Mesothelial cell of epicardium (in vitro differentiated cells): ENCODE measurements at regions not wholly inside any gene's neighbourhood (a gene's known extent, or its start where the extent isn't known, plus 50 kb on each side); places are given as distances from the start of the nearest gene placed in this dataset.

ENCODE experiments used
- DNase-seq, 2 experiments: peaks; one replicate each; pipeline ENCODE4 v3.0.0; 2021; ENCODE audit warnings: low spot score in 2 of 2; ENCODE audit not compliant: unreplicated experiment in 2 of 2
- H3K27ac Mint-ChIP-seq: 2 replicates; pipeline ENCODE4 v1.8.0; 2021; ENCODE audit warnings: mixed read lengths
- H3K27me3 Mint-ChIP-seq: 2 replicates; pipeline ENCODE4 v1.8.0; 2021; ENCODE audit warnings: low read depth, mixed read lengths
- H3K36me3 Mint-ChIP-seq: 2 replicates; pipeline ENCODE4 v1.8.0; 2021; ENCODE audit warnings: mixed read lengths
- H3K4me1 Mint-ChIP-seq: 2 replicates; pipeline ENCODE4 v1.8.0; 2021; ENCODE audit warnings: mixed read lengths
- H3K4me3 Mint-ChIP-seq: 2 replicates; pipeline ENCODE4 v1.8.0; 2021; ENCODE audit warnings: mild to moderate bottlenecking, moderate library complexity, mixed read lengths
- H3K9me3 Mint-ChIP-seq: 2 replicates; pipeline ENCODE4 v1.8.0; 2021; ENCODE audit warnings: mixed read lengths
- CTCF ChIP-seq: fragments of 200-600 bp; sonication (generic); IDR thresholded peaks from one replicate; pipeline ENCODE4 v1.5.0; 2021; ENCODE audit warnings: antibody characterized with exemption; ENCODE audit not compliant: unreplicated experiment

GRCh38 chr6:112480553-112480952 lies 133.4 kb downstream of the RFPL4B start:
- H3K27me3 Mint-ChIP-seq = no peaks in the 10 kb centered on the region
- no peak for DNase-seq
- H3K4me3 Mint-ChIP-seq = no peak overlapping the region
- H3K4me1 Mint-ChIP-seq = peaks cover 23% of the 10 kb centered on the region
- no peak overlapping the region for H3K27ac Mint-ChIP-seq
- TF ChIP-seq CTCF = no peak
- H3K36me3 Mint-ChIP-seq = no peaks in the 10 kb centered on the region
- peaks cover 4% of the 10 kb centered on the region for H3K9me3 Mint-ChIP-seq

GRCh38 chr6:112481211-112481610 lies 134.1 kb downstream of the RFPL4B start:
- Mint-ChIP-seq H3K36me3 (no peaks in the 10 kb centered on the region), H3K9me3 (peaks cover 4% of the 10 kb centered on the region), H3K4me3 (no peak overlapping the region), H3K27me3 (no peaks in the 10 kb centered on the region), H3K4me1 (peaks cover 18% of the 10 kb centered on the region), H3K27ac (no peak overlapping the region)
- TF ChIP-seq CTCF = no peak
- no peak for DNase-seq

- H3K9me3 Mint-ChIP-seq = peaks cover 4% of the 10 kb centered on the region
- H3K27me3 Mint-ChIP-seq = no peaks in the 10 kb centered on the region
- peaks cover 20% of the 10 kb centered on the region for H3K4me1 Mint-ChIP-seq
- no peak overlapping the region for H3K4me3 Mint-ChIP-seq
- DNase-seq = no peak
- no peaks in the 10 kb centered on the region for H3K36me3 Mint-ChIP-seq
- TF ChIP-seq CTCF = no peak
- no peak overlapping the region for H3K27ac Mint-ChIP-seq
Observed at GRCh38 chr6:112482373-112482772, 135.2 kb downstream of the RFPL4B start.

GRCh38 chr6:112485120-112485826 lies 138.1 kb downstream of the RFPL4B start:
- peaks cover 3% of the 10 kb centered on the region for H3K9me3 Mint-ChIP-seq
- H3K27me3 Mint-ChIP-seq = no peaks in the 10 kb centered on the region
- no peaks in the 10 kb centered on the region for H3K36me3 Mint-ChIP-seq
- no peak overlapping the region for H3K4me3 Mint-ChIP-seq
- H3K27ac Mint-ChIP-seq = peak overlapping the region; percentile 13
- TF ChIP-seq CTCF = no peak
- peaks cover 19% of the 10 kb centered on the region for H3K4me1 Mint-ChIP-seq
- no peak for DNase-seq

DNA sequence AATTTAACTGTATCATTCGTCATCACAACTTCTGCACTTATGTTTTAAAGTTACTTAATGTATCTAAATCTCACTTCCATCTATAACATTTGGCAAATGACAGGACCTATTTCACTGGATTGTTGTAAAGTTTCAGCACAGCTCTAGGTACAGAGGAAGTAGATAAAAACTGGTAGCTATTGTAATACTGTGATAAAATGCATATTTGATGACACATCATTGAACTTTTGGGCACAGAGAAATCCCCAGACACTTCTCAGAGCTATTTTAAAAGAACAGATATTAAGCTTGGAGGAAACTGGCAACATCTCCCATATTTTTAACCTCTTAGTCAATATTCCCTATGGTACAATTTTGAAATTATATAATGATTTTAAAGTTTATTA lies 138.7 kb downstream of the RFPL4B start:
- Mint-ChIP-seq H3K27ac (no peak overlapping the region), H3K4me1 (peaks cover 19% of the 10 kb centered on the region), H3K9me3 (no peaks in the 10 kb centered on the region), H3K4me3 (no peak overlapping the region), H3K36me3 (no peaks in the 10 kb centered on the region), H3K27me3 (no peaks in the 10 kb centered on the region)
- no peak for DNase-seq
- no peak for TF ChIP-seq CTCF

DNA sequence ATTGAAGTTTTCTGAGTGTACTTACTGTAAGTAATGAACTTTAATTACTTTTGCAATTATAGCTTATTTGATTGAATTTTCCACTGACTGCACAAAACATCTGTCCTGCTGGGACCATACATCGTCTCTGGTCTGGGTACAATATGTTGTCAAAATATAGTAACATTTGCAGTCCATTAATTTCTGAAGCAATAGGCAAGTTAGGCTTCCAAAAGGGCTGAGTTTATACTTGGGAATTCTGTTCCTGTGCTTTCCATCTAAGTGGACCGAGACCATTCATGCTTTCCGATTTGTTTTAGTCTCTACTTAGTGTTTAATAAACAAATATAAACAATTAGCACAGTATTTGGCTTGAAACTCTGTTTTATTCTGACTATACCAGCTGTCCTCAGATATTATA lies 139.3 kb downstream of the RFPL4B start:
- Mint-ChIP-seq H3K4me3 (no peak overlapping the region), H3K27ac (no peak overlapping the region), H3K9me3 (no peaks in the 10 kb centered on the region), H3K36me3 (no peaks in the 10 kb centered on the region), H3K4me1 (peaks cover 19% of the 10 kb centered on the region), H3K27me3 (no peaks in the 10 kb centered on the region)
- TF ChIP-seq CTCF = no peak
- no peak for DNase-seq
